HepG2 (cell line): ENCODE measurements at regions not wholly inside any gene's neighbourhood (a gene's known extent, or its start where the extent isn't known, plus 50 kb on each side); places are given as distances from the start of the nearest gene placed in this dataset.
A peak's percentile ranks its signal among the peaks of the same experiment; 100 is the strongest.

Experiments
- ATAC-seq: fragments of 200-7000 bp; cut with Tn5 transposase; 3 replicates; pipeline ENCODE4 v1.9.1; 2020; ENCODE audit warnings: mild to moderate bottlenecking, moderate library complexity
- BruUV-seq: library from RNA; stranded (reverse); fragments of 400-500 nt; replicated peaks from 2 replicates; lab custom pipeline; 2021; lab: Mats Ljungman, UMichigan
- CTCF ChIA-PET: fragments of 300-600 bp; formaldehyde crosslinking; extraction: SDS; loops from one replicate; lab custom pipeline; 2021; ENCODE audit warnings: low total read pairs, inconsistent platforms, low intra/inter-chr PET ratio; lab: Yijun Ruan, JAX
- POLR2A ChIA-PET: fragments of 350-600 bp; sonication (Branson Sonifier 250); formaldehyde crosslinking; loops from one replicate; lab custom pipeline; 2020; ENCODE audit warnings: antibody characterized with exemption, inconsistent platforms; lab: Yijun Ruan, JAX
- DNase-seq: peaks from one replicate; pipeline ENCODE4 v3.0.0-alpha.2; 2015; ENCODE audit warnings: low spot score
- FAIRE-seq: peaks from 3 replicates; lab custom pipeline; 2011; peaks lifted over from hg19 to GRCh38; lab: Jason Lieb, UNC
- H2AFZ ChIP-seq: one replicate; pipeline ENCODE4 v1.6.1; 2011; ENCODE audit warnings: low read length, inconsistent platforms
- H3K27ac ChIP-seq: fragments of 300-600 bp; 3 replicates; pipeline ENCODE4 v1.8.0; 2011; ENCODE audit warnings: mixed run types, mild to moderate bottlenecking, mixed read lengths, low read length, inconsistent platforms; ENCODE audit not compliant: insufficient read depth; ENCODE audit errors: extremely low read length
- H3K27me3 ChIP-seq, 2 experiments: fragments of 200-600 bp in 1 of 2; 2 replicates in 1 of 2; 3 replicates in 1 of 2; pipeline versions ENCODE4 v1.6.0 to v1.8.0; 2011; ENCODE audit warnings: low read length in 2 of 2, mild to moderate bottlenecking in 2 of 2, moderate library complexity in 2 of 2, inconsistent platforms in 1 of 2; ENCODE audit not compliant: insufficient read depth in 2 of 2, control insufficient read depth in 1 of 2
- H3K36me3 ChIP-seq, 2 experiments: fragments of 200-600 bp in 1 of 2; replicated peaks in 1 of 2; 2 replicates in 1 of 2; 3 replicates in 1 of 2; pipeline versions ENCODE4 v1.5.1 to v1.8.0; 2011; ENCODE audit warnings: low read length in 2 of 2, inconsistent platforms in 1 of 2; ENCODE audit not compliant: insufficient read depth in 2 of 2, control insufficient read depth in 1 of 2
- H3K4me1 ChIP-seq: 2 replicates; pipeline ENCODE4 v1.5.1; 2012; ENCODE audit warnings: low read length, inconsistent platforms; ENCODE audit not compliant: insufficient read depth
- H3K4me2 ChIP-seq: 2 replicates; pipeline ENCODE4 v1.6.0; 2011; ENCODE audit warnings: low read depth, low read length, inconsistent platforms
- H3K4me3 ChIP-seq, 3 experiments: fragments of 200-600 bp in 1 of 3; sonication (generic), shearing (Covaris generic) in 1 of 3; replicated peaks in 1 of 3; 2 replicates each; pipeline ENCODE4 v1.5.1; 2011 to 2016; ENCODE audit warnings: low read length in 3 of 3, inconsistent platforms in 2 of 3, low read depth in 2 of 3, mild to moderate bottlenecking in 2 of 3, control low read depth in 1 of 3, mixed read lengths in 1 of 3; ENCODE audit not compliant: insufficient read depth in 1 of 3
- H3K79me2 ChIP-seq: one replicate; pipeline ENCODE4 v1.6.1; 2011; ENCODE audit warnings: low read length, inconsistent platforms; ENCODE audit not compliant: insufficient read depth
- H3K9ac ChIP-seq: 2 replicates; pipeline ENCODE4 v1.6.0; 2011; ENCODE audit warnings: mild to moderate bottlenecking, low read depth, low read length, inconsistent platforms; ENCODE audit not compliant: insufficient read depth
- H3K9me3 ChIP-seq: 2 replicates; pipeline ENCODE4 v1.5.1; 2012; ENCODE audit warnings: mild to moderate bottlenecking, low read length
- H4K20me1 ChIP-seq: 2 replicates; pipeline ENCODE4 v1.6.0; 2011; ENCODE audit warnings: inconsistent platforms, mild to moderate bottlenecking, low read length, moderate library complexity; ENCODE audit not compliant: insufficient read depth
- ATF1 ChIP-seq: IDR thresholded peaks from 2 replicates; pipeline ENCODE4 v1.6.1; 2016; ENCODE audit warnings: mild to moderate bottlenecking, control low read depth
- CAMTA2 ChIP-seq: sonication (generic); formaldehyde crosslinking; IDR thresholded peaks from 2 replicates; pipeline ENCODE4 v1.4.0; 2020; ENCODE audit warnings: mild to moderate bottlenecking, missing genetic modification reagents, borderline replicate concordance
- CREB1 ChIP-seq, 2 experiments: fragments of 450-650 bp in 1 of 2; IDR thresholded peaks; 2 replicates each; pipeline ENCODE4 v1.6.1; 2016 to 2017; ENCODE audit warnings: control low read depth in 1 of 2, mild to moderate bottlenecking in 1 of 2, missing compliant biosample characterization in 1 of 2, missing genetic modification characterization in 1 of 2
- PATZ1 ChIP-seq: sonication (generic); formaldehyde crosslinking; IDR thresholded peaks from 2 replicates; pipeline ENCODE4 v1.4.0; 2020; ENCODE audit warnings: missing genetic modification reagents
- ZBTB21 ChIP-seq: sonication (generic); formaldehyde crosslinking; IDR thresholded peaks from 2 replicates; pipeline ENCODE4 v1.4.0; 2020; ENCODE audit warnings: missing genetic modification reagents
- ZNF280D ChIP-seq: sonication (generic); formaldehyde crosslinking; IDR thresholded peaks from 2 replicates; pipeline ENCODE4 v1.5.1; 2020; ENCODE audit warnings: mild to moderate bottlenecking, missing genetic modification reagents
- WGBS: methylation state at CpG from one replicate; pipeline ENCODE4 v1.1.6; 2017; ENCODE audit warnings: low lambda C conversion rate; 5-methylcytosine and 5-hydroxymethylcytosine counted together
- in situ Hi-C: cut with HindIII; loops from 2 replicates; pipeline ENCODE4 v1.10.0; 2017; ENCODE audit warnings: low pct_unique_long_range_greater_than_20kb; ENCODE audit not compliant: extremely low pct_ligation_motif_present
- intact Hi-C: fragments of 100-400 bp; cut with micrococcal nuclease; formaldehyde crosslinking; loops from one replicate; pipeline ENCODE4 v1.10.0; 2022; ENCODE audit not compliant: unreplicated experiment

DNA sequence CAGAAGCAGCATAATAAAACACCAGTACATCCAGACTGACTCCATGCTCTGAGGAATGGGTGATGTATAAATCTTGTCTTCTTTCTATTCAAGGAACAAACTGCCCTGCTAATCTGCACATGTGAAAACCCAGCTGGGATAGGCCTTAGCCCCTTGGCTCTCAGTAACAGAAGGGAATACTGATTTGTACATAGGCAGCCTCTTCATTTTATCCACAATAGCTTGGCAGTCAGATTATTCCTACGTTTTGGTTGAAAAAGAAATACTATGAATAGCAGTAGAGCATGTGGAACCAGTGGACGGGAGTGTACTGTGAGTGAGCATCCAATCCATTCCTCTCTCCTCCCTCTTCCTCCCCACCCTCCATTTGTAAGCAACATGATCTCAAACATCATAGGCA, 113.5 kb upstream of the ARHGAP5 start:
- in situ Hi-C loops: no loop called here
- TF ChIP-seq CAMTA2 (CRISPR knock-in tag): no peak
- no peak for TF ChIP-seq CREB1 (IDR thresholded peaks at IDR 0.05)
- no peak for TF ChIP-seq CREB1 (CRISPR knock-in tag; IDR thresholded peaks at IDR 0.05)
- 0 out of 2 replicates have a peak, but pooled peaks have one; percentile 40 for TF ChIP-seq ATF1 (CRISPR knock-in tag)
- H3K4me3 ChIP-seq: no peak overlapping the region

DNA sequence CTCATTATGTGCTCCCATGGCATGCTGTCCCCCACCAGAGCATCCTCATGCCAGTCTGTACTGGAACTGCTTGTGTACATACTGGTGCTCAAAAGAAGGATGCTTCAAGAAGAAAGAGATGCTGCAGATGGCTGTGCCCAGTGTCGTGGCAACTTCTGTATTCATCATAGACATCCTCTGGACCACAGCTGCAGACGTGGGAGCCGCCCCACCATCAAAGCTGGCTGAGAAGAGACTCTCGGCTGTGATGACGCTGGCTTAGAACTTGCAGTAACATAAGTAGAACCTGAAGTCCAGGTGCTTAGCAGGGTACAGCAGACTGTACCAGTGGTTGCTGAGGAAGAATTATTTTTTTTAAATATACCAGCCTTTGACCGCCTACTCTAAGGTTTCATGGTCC, 112.6 kb upstream of the ARHGAP5 start:
- H3K79me2 ChIP-seq: no peaks in the 10 kb centered on the region
- in situ Hi-C loops: no loop called here
- H3K36me3 ChIP-seq: no peaks in the 10 kb centered on the region
- DNase-seq: no peak
- WGBS: 47% methylated on average over 6 of the region's 6 CpGs
- FAIRE-seq: no peak
- H3K4me3 ChIP-seq: no peak overlapping the region
- CTCF ChIA-PET: no interaction called here
- H3K9me3 ChIP-seq: no peaks in the 10 kb centered on the region
- TF ChIP-seq ZNF280D (CRISPR knock-in tag): 0 out of 2 replicates have a peak, but pooled peaks have one; percentile 51
- no peak for TF ChIP-seq ZBTB21 (CRISPR knock-in tag)
- 0 out of 2 replicates have a peak, but pooled peaks have one; percentile 2 for TF ChIP-seq PATZ1 (CRISPR knock-in tag)
- no peak overlapping the region for H2AFZ ChIP-seq
- no peak for ATAC-seq
- no peaks in the 10 kb centered on the region for H4K20me1 ChIP-seq
- no peak overlapping the region for H3K9ac ChIP-seq
- POLR2A ChIA-PET: interaction anchor here (1.2 kb wide), 1 partner anchor 82 kb away, joined by 3 read pairs; no protein-coding TSS in a partner anchor
- intact Hi-C loops: no loop called here
- no peak overlapping the region for H3K27ac ChIP-seq
- BruUV-seq: no TSS peak
- no peak overlapping the region for H3K4me2 ChIP-seq
- H3K27me3 ChIP-seq: no peaks in the 10 kb centered on the region
- peaks cover 48% of the 10 kb centered on the region for H3K4me1 ChIP-seq

More for the DNA sequence above, 113.5 kb upstream of the ARHGAP5 start:
- H2AFZ ChIP-seq: no peak overlapping the region
- FAIRE-seq: no peak
- WGBS: 30% methylated on average over 2 of the region's 2 CpGs
- H3K27ac ChIP-seq: no peak overlapping the region
- H3K9me3 ChIP-seq: no peaks in the 10 kb centered on the region
- no peaks in the 10 kb centered on the region for H3K27me3 ChIP-seq
- ATAC-seq: no peak
- H3K9ac ChIP-seq: no peak overlapping the region
- no peaks in the 10 kb centered on the region for H3K79me2 ChIP-seq
- no peak for DNase-seq
- no peak overlapping the region for H3K4me2 ChIP-seq
- ChIA-PET CTCF (no interaction called here), POLR2A (interaction anchor here (1.2 kb wide), 1 partner anchor 83 kb away, joined by 3 read pairs; no protein-coding TSS in a partner anchor)
- no peaks in the 10 kb centered on the region for H3K36me3 ChIP-seq
- intact Hi-C loops: no loop called here
- H4K20me1 ChIP-seq: no peaks in the 10 kb centered on the region
- no TSS peak for BruUV-seq
- peaks cover 39% of the 10 kb centered on the region for H3K4me1 ChIP-seq
